ENCODE measurements at regions not wholly inside any gene's neighbourhood (a gene's known extent, or its start where the extent isn't known, plus 50 kb on each side); places are given as distances from the start of the nearest gene placed in this dataset.
"Not testable (repeated sequence)": the region's sequence is repeated elsewhere in the genome, so short reads cannot be mapped to it uniquely, and the experiment has no call there.

- no peak for DNase-seq (ENCODE audit: low spot score)
Observed at GRCh38 chr20:52049001-52049731, 142.4 kb downstream of the ZFP64 start.

GRCh38 chr20:52047811-52048764 is 143.5 kb downstream of the ZFP64 start:
- DNase-seq (ENCODE audit: low spot score), result no peak

GRCh38 chr20:52041966-52042365 is 149.6 kb downstream of the ZFP64 start:
- no peak for DNase-seq (ENCODE audit: low spot score)

DNA sequence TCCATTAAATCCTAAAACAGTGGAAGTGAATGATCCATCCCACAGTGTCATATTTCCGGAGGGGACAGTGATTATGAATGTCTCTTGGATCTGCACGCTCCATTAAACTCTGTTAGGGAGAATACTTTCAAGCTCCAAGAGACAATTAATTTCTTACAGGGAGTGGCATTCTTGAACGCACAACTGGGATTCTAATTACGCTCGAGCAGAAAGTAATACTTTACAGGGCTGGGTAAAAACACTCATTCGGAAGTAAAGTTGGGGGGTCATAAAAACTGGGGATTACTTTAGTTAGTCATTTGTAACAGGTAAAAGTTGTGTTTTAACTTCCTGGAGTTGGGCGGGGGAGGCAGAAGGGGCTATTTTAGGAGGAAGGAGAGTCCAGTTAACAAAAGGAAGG is 151.8 kb downstream of the ZFP64 start:
- no peak for DNase-seq (ENCODE audit: low spot score)

- not testable (repeated sequence) for DNase-seq (ENCODE audit: low spot score)
Observed at GRCh38 chr20:52038632-52039031, 152.9 kb downstream of the ZFP64 start.

DNA sequence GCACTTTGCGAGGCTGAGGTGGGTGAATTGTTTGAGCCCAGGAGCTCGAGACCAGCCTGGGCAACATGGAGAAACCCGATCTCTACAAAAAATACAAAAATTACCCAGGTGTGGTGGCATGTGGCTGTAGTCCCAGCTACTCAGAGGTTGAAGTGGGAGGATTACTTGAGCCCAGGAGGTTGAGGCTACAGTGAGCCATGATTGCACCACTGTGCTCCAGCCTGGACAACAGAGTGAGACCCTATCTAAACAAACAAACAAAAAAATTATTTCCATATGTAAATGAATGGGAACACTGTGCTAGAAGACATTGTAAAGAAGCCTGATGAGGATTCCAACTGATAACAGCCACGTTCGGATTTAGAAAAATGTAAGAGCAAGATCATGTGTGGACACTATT is 154.2 kb downstream of the ZFP64 start:
- no peak for DNase-seq (ENCODE audit: low spot score)

- DNase-seq (ENCODE audit: low spot score), result no peak
Observed at GRCh38 chr20:52035977-52036376, 155.6 kb downstream of the ZFP64 start.

- DNase-seq (ENCODE audit: low spot score), result no peak
Observed at GRCh38 chr20:52035498-52035897, 156.1 kb downstream of the ZFP64 start.

- no peak for DNase-seq (ENCODE audit: low spot score)
Observed at GRCh38 chr20:52034581-52034980, 157.0 kb downstream of the ZFP64 start.

DNA sequence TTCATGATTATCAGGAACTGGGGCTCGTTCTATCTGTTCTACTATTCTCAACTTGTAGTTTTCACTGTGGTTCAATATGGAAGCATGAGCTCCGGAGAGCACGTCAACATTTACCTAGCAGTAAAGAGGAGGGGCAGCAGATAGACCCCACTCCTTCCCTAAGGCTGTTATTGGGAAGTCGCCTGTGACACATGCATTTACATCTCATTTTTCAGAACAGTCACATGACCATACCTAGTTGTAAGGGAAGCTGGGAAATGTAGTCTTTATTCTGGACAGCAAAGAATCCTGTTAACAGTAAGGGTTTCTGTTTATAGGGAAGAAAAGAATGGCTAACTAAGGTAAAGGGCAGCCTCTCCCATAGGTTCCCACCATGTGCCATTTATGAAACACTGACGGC is 158.3 kb downstream of the ZFP64 start:
- DNase-seq (ENCODE audit: low spot score), result no peak

DNA sequence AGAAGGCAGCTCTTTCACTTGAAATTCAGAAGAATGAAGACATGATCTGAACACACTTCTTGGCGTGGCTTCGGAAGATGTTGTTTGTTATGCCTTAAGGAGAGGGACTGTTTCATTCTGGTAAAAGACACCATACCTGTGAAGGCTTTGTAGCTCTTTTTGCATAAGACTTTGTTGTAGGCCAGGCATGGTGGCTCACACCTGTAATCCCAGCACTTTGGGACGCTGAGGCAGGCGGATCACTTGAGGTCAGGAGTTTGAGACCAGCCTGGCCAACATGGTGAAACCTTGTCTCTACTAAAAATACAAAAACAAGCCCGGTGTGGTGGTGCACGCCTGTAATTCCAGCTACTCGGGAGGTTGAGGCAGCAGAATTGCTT is 159.3 kb downstream of the ZFP64 start:
- DNase-seq (ENCODE audit: low spot score), result not testable (repeated sequence)

- peak; percentile 75 for DNase-seq (ENCODE audit: low spot score)
Observed at GRCh38 chr20:52031563-52032303, 159.8 kb downstream of the ZFP64 start.

GRCh38 chr20:52031206-52031562 is 160.4 kb downstream of the ZFP64 start:
- DNase-seq (ENCODE audit: low spot score), result no peak

DNA sequence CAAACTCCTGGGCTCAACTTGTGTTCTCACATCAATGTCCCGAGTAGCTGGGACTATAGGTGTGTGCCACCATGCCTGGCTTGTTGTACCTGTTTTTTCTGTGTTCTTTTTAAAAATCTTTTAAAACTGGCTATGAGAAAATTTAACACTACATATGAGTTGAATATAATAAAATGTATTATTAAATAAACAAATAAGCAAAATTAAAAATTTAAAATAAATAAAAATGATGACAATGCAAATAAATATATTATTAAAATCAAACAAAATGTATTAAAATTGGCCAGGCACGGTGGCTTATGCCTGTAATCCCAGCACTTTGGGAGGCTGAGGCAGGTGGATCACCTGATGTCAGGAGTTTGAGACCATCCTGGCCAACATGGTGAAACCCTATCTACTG is 162.4 kb downstream of the ZFP64 start:
- DNase-seq (ENCODE audit: low spot score), result not testable (repeated sequence)

DNA sequence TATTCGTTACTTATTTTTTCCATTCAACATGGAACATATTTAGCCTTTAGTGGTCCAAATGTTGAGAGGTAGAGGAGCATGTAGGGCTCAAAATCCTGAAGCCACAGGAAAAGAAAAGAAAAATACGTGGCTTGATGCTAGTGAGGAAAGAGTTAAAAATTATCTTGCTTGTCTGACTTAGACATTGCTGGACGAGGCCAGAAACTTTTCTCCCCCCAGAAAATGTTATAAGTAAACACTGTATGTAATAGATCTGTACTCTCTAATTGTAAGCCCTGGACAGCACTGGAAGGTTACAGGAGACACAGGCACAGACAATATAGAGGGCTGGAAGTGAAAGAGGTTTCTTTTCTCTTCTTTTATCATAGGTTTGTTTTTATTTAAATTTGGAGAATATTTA is 165.6 kb downstream of the ZFP64 start:
- DNase-seq (ENCODE audit: low spot score), result no peak

GRCh38 chr20:52019313-52019712 is 172.3 kb downstream of the ZFP64 start:
- DNase-seq (ENCODE audit: low spot score), result no peak

- DNase-seq (ENCODE audit: low spot score), result no peak
Observed at GRCh38 chr20:52017669-52018317, 173.8 kb downstream of the ZFP64 start.

GRCh38 chr20:52016022-52016421 is 175.6 kb downstream of the ZFP64 start:
- DNase-seq (ENCODE audit: low spot score), result no peak

- no peak for DNase-seq (ENCODE audit: low spot score)
Observed at GRCh38 chr20:52015155-52015554, 176.4 kb downstream of the ZFP64 start.

GRCh38 chr20:52012079-52012478 is 179.5 kb downstream of the ZFP64 start:
- DNase-seq (ENCODE audit: low spot score), result no peak

DNA sequence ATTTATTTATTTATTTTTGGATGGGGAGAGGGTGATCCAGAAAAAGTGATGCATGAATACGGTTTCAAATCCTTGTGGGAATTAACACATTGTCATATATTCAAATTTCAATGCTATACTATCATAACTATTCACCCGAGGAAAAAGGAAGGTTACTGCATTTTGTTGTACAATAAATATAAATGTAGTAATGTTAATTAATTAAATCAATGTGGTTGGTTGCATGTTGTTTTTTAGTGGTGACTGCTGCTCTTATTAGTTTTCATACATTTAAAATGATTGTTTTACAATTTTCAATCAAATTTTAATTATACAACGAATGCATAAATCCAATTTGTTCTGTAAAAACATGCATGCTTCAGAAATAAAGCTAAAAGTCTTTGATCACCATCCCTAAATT is 180.5 kb downstream of the ZFP64 start:
- no peak for DNase-seq (ENCODE audit: low spot score)

- DNase-seq (ENCODE audit: low spot score), result no peak
Observed at GRCh38 chr20:52010541-52010940, 181.0 kb downstream of the ZFP64 start.

All from H4 (cell line).